Mesendoderm (in vitro differentiated cells): ENCODE measurements at regions not wholly inside any gene's neighbourhood (a gene's known extent, or its start where the extent isn't known, plus 50 kb on each side); places are given as distances from the start of the nearest gene placed in this dataset.

Experiments
- DNase-seq: peaks from one replicate; pipeline ENCODE4 v3.0.0; 2013
- H2AK5ac ChIP-seq: 2 replicates; pipeline ENCODE4 v1.6.1; 2013; ENCODE audit warnings: low read length, inconsistent platforms
- H2BK120ac ChIP-seq: 2 replicates; pipeline ENCODE4 v1.6.1; 2013; ENCODE audit warnings: low read depth, mild to moderate bottlenecking, low read length, moderate library complexity, mixed read lengths
- H2BK15ac ChIP-seq: replicated peaks from 2 replicates; pipeline ENCODE4 v1.6.1; 2013; ENCODE audit warnings: low read depth, mild to moderate bottlenecking, moderate library complexity
- H2BK5ac ChIP-seq: 2 replicates; pipeline ENCODE4 v1.6.1; 2013; ENCODE audit warnings: low read length, inconsistent platforms
- H3K18ac ChIP-seq: 2 replicates; pipeline ENCODE4 v1.6.1; 2013; ENCODE audit warnings: mild to moderate bottlenecking, low read length, mixed read lengths
- H3K23ac ChIP-seq: one replicate; pipeline ENCODE4 v1.6.1; 2013; ENCODE audit warnings: low read length
- H3K27ac ChIP-seq: 2 replicates; pipeline ENCODE4 v1.5.1; 2013; ENCODE audit warnings: low read depth, mild to moderate bottlenecking, inconsistent platforms, low read length, moderate library complexity
- H3K27me3 ChIP-seq: 2 replicates; pipeline ENCODE4 v1.6.1; 2013; ENCODE audit warnings: low read length, control low read depth, mild to moderate bottlenecking, inconsistent platforms; ENCODE audit not compliant: insufficient read depth, poor library complexity
- H3K36me3 ChIP-seq: 2 replicates; pipeline ENCODE4 v1.6.1; 2013; ENCODE audit warnings: low read length, inconsistent platforms; ENCODE audit not compliant: control insufficient read depth, insufficient read depth
- H3K4ac ChIP-seq: one replicate; pipeline ENCODE4 v1.6.1; 2013; ENCODE audit warnings: low read depth, mild to moderate bottlenecking, low read length, moderate library complexity
- H3K4me1 ChIP-seq: 2 replicates; pipeline ENCODE4 v1.6.1; 2013; ENCODE audit warnings: low read depth, low read length, inconsistent platforms; ENCODE audit not compliant: control insufficient read depth
- H3K4me2 ChIP-seq: 2 replicates; pipeline ENCODE4 v1.6.1; 2013; ENCODE audit warnings: low read length
- H3K4me3 ChIP-seq: 2 replicates; pipeline ENCODE4 v1.5.1; 2013; ENCODE audit warnings: mild to moderate bottlenecking, low read length
- H3K56ac ChIP-seq: one replicate; pipeline ENCODE4 v1.6.1; 2013; ENCODE audit warnings: low read length
- H3K79me1 ChIP-seq: 2 replicates; pipeline ENCODE4 v1.6.1; 2013; ENCODE audit warnings: low read length, inconsistent platforms
- H3K79me2 ChIP-seq: 2 replicates; pipeline ENCODE4 v1.6.1; 2013; ENCODE audit warnings: mild to moderate bottlenecking, low read length; ENCODE audit not compliant: control insufficient read depth, insufficient read depth
- H3K9ac ChIP-seq: 2 replicates; pipeline ENCODE4 v1.6.1; 2013; ENCODE audit warnings: low read length, inconsistent platforms
- H4K5ac ChIP-seq: one replicate; pipeline ENCODE4 v1.6.1; 2013; ENCODE audit warnings: low read length
- H4K8ac ChIP-seq: one replicate; pipeline ENCODE4 v1.6.1; 2013; ENCODE audit warnings: low read depth, mild to moderate bottlenecking, control low read depth, low read length, moderate library complexity
- WGBS: extraction: QIAGEN DNeasy Blood & Tissue Kit; methylation state at CpG from one replicate; pipeline ENCODE4 v1.1.7; 2013; ENCODE audit warnings: low lambda C conversion rate, missing lambda C conversion rate; ENCODE audit not compliant: insufficient coverage; ENCODE audit errors: extremely low coverage; 5-methylcytosine and 5-hydroxymethylcytosine counted together

DNA sequence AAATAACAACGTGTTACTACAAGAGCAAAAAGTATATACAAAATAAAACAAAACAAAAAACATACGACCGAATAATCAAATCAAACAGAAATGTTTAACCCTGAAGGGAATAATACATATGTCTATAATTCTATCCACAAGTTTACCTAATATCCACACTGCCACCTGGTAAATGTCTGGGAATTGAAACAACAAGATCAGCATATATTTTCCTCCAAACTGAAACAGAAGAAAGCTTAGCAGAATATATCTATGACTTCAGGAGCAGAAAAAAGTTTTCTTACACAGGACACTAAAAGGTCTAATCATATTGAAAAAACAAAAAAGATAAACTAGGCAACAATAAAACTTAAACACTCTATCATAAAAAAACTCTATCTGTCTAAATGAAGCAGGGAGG, 404.0 kb downstream of the CDH11 start:
- no peak overlapping the region for H3K56ac ChIP-seq
- no peak overlapping the region for H3K27ac ChIP-seq

GRCh38 chr16:64715624-64716023, 406.2 kb downstream of the CDH11 start:
- no peak overlapping the region for H3K4me3 ChIP-seq
- no peak overlapping the region for H3K27ac ChIP-seq

More for the DNA sequence above, 404.0 kb downstream of the CDH11 start:
- Histone ChIP-seq H2BK5ac (no peak overlapping the region), H3K4me2 (no peak overlapping the region), H3K79me1 (no peaks in the 10 kb centered on the region), H3K18ac (no peak overlapping the region), H3K36me3 (no peaks in the 10 kb centered on the region), H4K5ac (no peak overlapping the region), H4K8ac (no peak overlapping the region), H2BK120ac (no peak overlapping the region), H3K9ac (no peak overlapping the region), H3K4me1 (no peaks in the 10 kb centered on the region), H3K27me3 (no peaks in the 10 kb centered on the region), H3K4me3 (no peak overlapping the region), H2BK15ac (no peak overlapping the region), H3K4ac (no peak overlapping the region), H3K79me2 (no peaks in the 10 kb centered on the region), H3K23ac (no peak overlapping the region), H2AK5ac (no peak overlapping the region)
- WGBS, result 100% methylated on average over 2 of the region's 3 CpGs
- DNase-seq, result no peak

GRCh38 chr16:64712026-64712425, 409.8 kb downstream of the CDH11 start:
- H3K79me2 ChIP-seq, result no peaks in the 10 kb centered on the region
- H4K8ac ChIP-seq, result no peak overlapping the region
- H2AK5ac ChIP-seq, result no peak overlapping the region
- H3K4me2 ChIP-seq, result no peak overlapping the region
- no peak overlapping the region for H3K56ac ChIP-seq
- H3K23ac ChIP-seq, result no peak overlapping the region
- no peak overlapping the region for H3K18ac ChIP-seq
- no CpG with 5 or more reads among the region's 3 CpGs for WGBS
- no peaks in the 10 kb centered on the region for H3K27me3 ChIP-seq
- H3K79me1 ChIP-seq, result no peaks in the 10 kb centered on the region
- no peaks in the 10 kb centered on the region for H3K4me1 ChIP-seq
- H3K27ac ChIP-seq, result no peak overlapping the region
- DNase-seq, result no peak
- no peak overlapping the region for H3K4ac ChIP-seq
- H3K4me3 ChIP-seq, result no peak overlapping the region
- no peak overlapping the region for H2BK15ac ChIP-seq
- H3K36me3 ChIP-seq, result no peaks in the 10 kb centered on the region
- H3K9ac ChIP-seq, result no peak overlapping the region
- no peak overlapping the region for H2BK120ac ChIP-seq
- H4K5ac ChIP-seq, result no peak overlapping the region
- no peak overlapping the region for H2BK5ac ChIP-seq

More at GRCh38 chr16:64715624-64716023, 406.2 kb downstream of the CDH11 start:
- no peak overlapping the region for H3K9ac ChIP-seq
- H3K79me2 ChIP-seq, result no peaks in the 10 kb centered on the region
- no peaks in the 10 kb centered on the region for H3K27me3 ChIP-seq
- no peak overlapping the region for H3K23ac ChIP-seq
- no peak overlapping the region for H3K4ac ChIP-seq
- H2BK15ac ChIP-seq, result no peak overlapping the region
- H2BK5ac ChIP-seq, result no peak overlapping the region
- no peak overlapping the region for H4K8ac ChIP-seq
- H2AK5ac ChIP-seq, result no peak overlapping the region
- H3K79me1 ChIP-seq, result no peaks in the 10 kb centered on the region
- H3K4me1 ChIP-seq, result no peaks in the 10 kb centered on the region
- DNase-seq, result no peak
- H4K5ac ChIP-seq, result no peak overlapping the region
- no peak overlapping the region for H3K56ac ChIP-seq
- no peak overlapping the region for H3K4me2 ChIP-seq
- no CpG with 5 or more reads among the region's 2 CpGs for WGBS
- no peaks in the 10 kb centered on the region for H3K36me3 ChIP-seq
- H3K18ac ChIP-seq, result no peak overlapping the region
- no peak overlapping the region for H2BK120ac ChIP-seq

- no peak overlapping the region for H3K23ac ChIP-seq
- H3K4me3 ChIP-seq, result no peak overlapping the region
- no peak overlapping the region for H2BK5ac ChIP-seq
- no peak overlapping the region for H4K8ac ChIP-seq
- no peak overlapping the region for H4K5ac ChIP-seq
- no peak overlapping the region for H3K4me2 ChIP-seq
- H3K4ac ChIP-seq, result no peak overlapping the region
- H3K27me3 ChIP-seq, result no peaks in the 10 kb centered on the region
- H3K18ac ChIP-seq, result no peak overlapping the region
- H3K79me2 ChIP-seq, result no peaks in the 10 kb centered on the region
- no peaks in the 10 kb centered on the region for H3K36me3 ChIP-seq
- no peak overlapping the region for H2BK15ac ChIP-seq
- H2BK120ac ChIP-seq, result no peak overlapping the region
- no peak overlapping the region for H3K9ac ChIP-seq
- no peaks in the 10 kb centered on the region for H3K4me1 ChIP-seq
- H3K56ac ChIP-seq, result no peak overlapping the region
- WGBS, result no CpG with 5 or more reads among the region's 2 CpGs
- no peaks in the 10 kb centered on the region for H3K79me1 ChIP-seq
- no peak for DNase-seq
- H3K27ac ChIP-seq, result no peak overlapping the region
- no peak overlapping the region for H2AK5ac ChIP-seq
Observed at GRCh38 chr16:64711596-64711995, 410.3 kb downstream of the CDH11 start.

DNA sequence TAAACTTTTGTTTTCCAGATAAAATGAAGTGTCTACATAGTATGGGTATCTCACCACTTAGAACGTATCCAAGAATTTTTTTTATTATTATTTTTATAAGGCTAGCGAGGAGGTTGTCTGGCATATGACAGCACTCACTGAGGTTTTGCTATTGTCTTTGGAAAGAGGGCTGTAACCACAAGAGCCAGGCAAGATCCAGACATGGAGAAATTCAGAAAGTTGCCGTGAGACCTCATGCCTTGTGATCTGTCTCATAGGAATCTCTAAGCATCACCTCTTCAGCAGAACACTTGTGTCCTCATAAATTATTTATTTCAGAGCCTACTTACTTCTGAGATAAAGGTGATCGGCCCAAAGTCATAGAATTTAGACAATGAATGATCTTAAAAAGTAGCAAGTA, 410.8 kb downstream of the CDH11 start:
- H3K9ac ChIP-seq, result no peak overlapping the region
- no peak overlapping the region for H2BK5ac ChIP-seq
- no peaks in the 10 kb centered on the region for H3K79me2 ChIP-seq
- H3K27ac ChIP-seq, result no peak overlapping the region
- DNase-seq, result no peak
- H3K4ac ChIP-seq, result no peak overlapping the region
- no peak overlapping the region for H3K4me2 ChIP-seq
- no peak overlapping the region for H3K56ac ChIP-seq
- no peak overlapping the region for H2BK15ac ChIP-seq
- H3K23ac ChIP-seq, result no peak overlapping the region
- no peak overlapping the region for H3K18ac ChIP-seq
- no peaks in the 10 kb centered on the region for H3K36me3 ChIP-seq
- no CpG with 5 or more reads among the region's 4 CpGs for WGBS
- H3K79me1 ChIP-seq, result no peaks in the 10 kb centered on the region
- H2BK120ac ChIP-seq, result no peak overlapping the region
- no peak overlapping the region for H4K5ac ChIP-seq
- H3K4me3 ChIP-seq, result no peak overlapping the region
- H2AK5ac ChIP-seq, result no peak overlapping the region
- no peaks in the 10 kb centered on the region for H3K4me1 ChIP-seq
- no peak overlapping the region for H4K8ac ChIP-seq
- no peaks in the 10 kb centered on the region for H3K27me3 ChIP-seq

- H3K27me3 ChIP-seq, result no peaks in the 10 kb centered on the region
- no CpG with 5 or more reads among the region's 2 CpGs for WGBS
Observed at GRCh38 chr16:64705443-64705842, 416.4 kb downstream of the CDH11 start.

More at GRCh38 chr16:64705443-64705842, 416.4 kb downstream of the CDH11 start:
- Histone ChIP-seq H3K4ac (no peak overlapping the region), H3K23ac (no peak overlapping the region), H2BK120ac (no peak overlapping the region), H2BK15ac (no peak overlapping the region), H3K4me3 (no peak overlapping the region), H3K4me1 (no peaks in the 10 kb centered on the region), H3K27ac (no peak overlapping the region), H4K8ac (no peak overlapping the region), H4K5ac (no peak overlapping the region), H3K79me1 (no peaks in the 10 kb centered on the region), H3K56ac (no peak overlapping the region), H2AK5ac (no peak overlapping the region), H2BK5ac (no peak overlapping the region), H3K18ac (no peak overlapping the region), H3K4me2 (no peak overlapping the region), H3K79me2 (no peaks in the 10 kb centered on the region), H3K9ac (no peak overlapping the region), H3K36me3 (no peaks in the 10 kb centered on the region)
- no peak for DNase-seq
